Prostate gland (tissue), 2 donors: ENCODE measurements at regions not wholly inside any gene's neighbourhood (a gene's known extent, or its start where the extent isn't known, plus 50 kb on each side); places are given as distances from the start of the nearest gene placed in this dataset.

Source experiments
- CTCF ChIP-seq, 4 experiments: fragments of 200-600 bp in 2 of 4; fragments of 450-650 bp in 2 of 4; sonication (generic) in 2 of 4; IDR thresholded peaks; 1 replicate in 3 of 4; 2 replicates in 1 of 4; pipeline ENCODE4 v1.5.1; 2016 to 2019; ENCODE audit warnings: antibody characterized with exemption in 4 of 4, mild to moderate bottlenecking in 2 of 4, moderate library complexity in 2 of 4
- POLR2AphosphoS5 ChIP-seq: sonication (generic); formaldehyde crosslinking; IDR thresholded peaks from one replicate; pipeline ENCODE4 v1.6.1; 2017; ENCODE audit warnings: antibody characterized with exemption

GRCh38 chr12:17151917-17152316 lies 546.0 kb upstream of the LMO3 start:
- TF ChIP-seq POLR2AphosphoS5 (no peak), CTCF (IDR thresholded peaks at IDR 0.05) (no peak)
